Lower leg skin (tissue), 4 donors: ENCODE measurements at regions not wholly inside any gene's neighbourhood (a gene's known extent, or its start where the extent isn't known, plus 50 kb on each side); places are given as distances from the start of the nearest gene placed in this dataset.

Experiments
- DNase-seq, 2 donors: peaks; one replicate each; pipeline ENCODE4 v3.0.0-alpha.2; 2019; ENCODE audit warnings: low spot score in 2 of 2
- H3K4me3 ChIP-seq: fragments of 200-600 bp; sonication (generic); 2 replicates; pipeline ENCODE4 v1.5.1; 2017; ENCODE audit warnings: mild to moderate bottlenecking, low read depth; ENCODE audit not compliant: poor library complexity, severe bottlenecking
- POLR2A ChIP-seq, 2 donors: fragments of 450-650 bp; IDR thresholded peaks; one replicate each; pipeline ENCODE4 v1.6.1; 2016 to 2017; ENCODE audit warnings: antibody characterized with exemption in 2 of 2, mild to moderate bottlenecking in 1 of 2, moderate library complexity in 1 of 2
- WGBS, 2 donors: methylation state at CpG; one replicate each; pipeline ENCODE4 v1.1.5; 2018; 5-methylcytosine and 5-hydroxymethylcytosine counted together
- intact Hi-C: fragments of 100-400 bp; cut with DNase I; formaldehyde crosslinking; loops from one replicate; pipeline ENCODE4 v1.15.0; 2023; ENCODE audit warnings: low total_unique reads
- TF ChIP-seq, protein P1 (sequence below), 3 donors: fragments of 450-650 bp; IDR thresholded peaks; one replicate each; pipeline ENCODE4 v1.5.1; 2016; ENCODE audit warnings: antibody characterized with exemption in 3 of 3, mild to moderate bottlenecking in 3 of 3, moderate library complexity in 2 of 3

GRCh38 chr6:43879722-43880121 lies 109.7 kb downstream of the VEGFA start:
- WGBS, 2 donors = 40 to 50% methylated on average over 4 of the region's 4 CpGs
- H3K4me3 ChIP-seq = no peak overlapping the region
- no peak for DNase-seq
- TF ChIP-seq, protein P1, sequence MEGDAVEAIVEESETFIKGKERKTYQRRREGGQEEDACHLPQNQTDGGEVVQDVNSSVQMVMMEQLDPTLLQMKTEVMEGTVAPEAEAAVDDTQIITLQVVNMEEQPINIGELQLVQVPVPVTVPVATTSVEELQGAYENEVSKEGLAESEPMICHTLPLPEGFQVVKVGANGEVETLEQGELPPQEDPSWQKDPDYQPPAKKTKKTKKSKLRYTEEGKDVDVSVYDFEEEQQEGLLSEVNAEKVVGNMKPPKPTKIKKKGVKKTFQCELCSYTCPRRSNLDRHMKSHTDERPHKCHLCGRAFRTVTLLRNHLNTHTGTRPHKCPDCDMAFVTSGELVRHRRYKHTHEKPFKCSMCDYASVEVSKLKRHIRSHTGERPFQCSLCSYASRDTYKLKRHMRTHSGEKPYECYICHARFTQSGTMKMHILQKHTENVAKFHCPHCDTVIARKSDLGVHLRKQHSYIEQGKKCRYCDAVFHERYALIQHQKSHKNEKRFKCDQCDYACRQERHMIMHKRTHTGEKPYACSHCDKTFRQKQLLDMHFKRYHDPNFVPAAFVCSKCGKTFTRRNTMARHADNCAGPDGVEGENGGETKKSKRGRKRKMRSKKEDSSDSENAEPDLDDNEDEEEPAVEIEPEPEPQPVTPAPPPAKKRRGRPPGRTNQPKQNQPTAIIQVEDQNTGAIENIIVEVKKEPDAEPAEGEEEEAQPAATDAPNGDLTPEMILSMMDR (IDR thresholded peaks at IDR 0.05) = no peak
- TF ChIP-seq POLR2A (IDR thresholded peaks at IDR 0.05) = no peak
- intact Hi-C loops = no loop called here

DNA sequence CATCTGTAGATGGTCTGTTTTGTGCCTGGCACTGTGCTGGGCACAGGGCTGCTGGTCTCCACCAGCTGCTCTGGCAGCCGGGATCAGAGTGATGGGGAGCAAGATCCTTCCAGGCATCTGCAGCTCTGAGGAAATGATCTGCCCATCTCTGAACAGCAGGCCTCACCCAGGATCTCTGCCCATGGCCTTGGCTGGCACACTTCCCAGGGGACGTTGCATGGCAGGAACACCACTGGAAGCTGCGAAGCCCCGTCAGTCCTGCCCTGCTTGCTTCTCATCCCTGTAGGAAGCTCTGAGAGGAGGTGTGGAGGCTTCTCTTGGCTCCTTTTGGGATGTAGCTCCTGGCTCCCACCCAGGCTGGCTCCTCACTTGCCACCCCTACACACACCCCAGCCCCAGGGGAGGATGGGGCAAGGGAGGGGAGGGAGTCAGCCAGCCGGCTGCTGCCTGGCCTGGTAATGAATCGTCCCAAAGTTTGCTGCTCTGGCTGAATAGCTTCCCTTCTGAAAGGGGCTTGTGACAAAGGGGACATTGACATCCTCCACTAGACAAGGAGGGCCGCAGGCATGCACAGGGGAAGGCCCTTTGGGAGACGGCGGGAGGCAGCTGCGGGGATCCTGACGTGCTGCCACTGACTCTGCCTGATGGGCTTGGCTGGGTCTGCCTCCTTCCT lies 108.9 kb downstream of the VEGFA start:
- 39 to 49% methylated on average over 8 to 10 of the region's 11 CpGs for WGBS, 2 donors
- DNase-seq = no peak
- TF ChIP-seq, protein P1 (IDR thresholded peaks at IDR 0.05) = no peak
- no peak for TF ChIP-seq POLR2A (IDR thresholded peaks at IDR 0.05)

DNA sequence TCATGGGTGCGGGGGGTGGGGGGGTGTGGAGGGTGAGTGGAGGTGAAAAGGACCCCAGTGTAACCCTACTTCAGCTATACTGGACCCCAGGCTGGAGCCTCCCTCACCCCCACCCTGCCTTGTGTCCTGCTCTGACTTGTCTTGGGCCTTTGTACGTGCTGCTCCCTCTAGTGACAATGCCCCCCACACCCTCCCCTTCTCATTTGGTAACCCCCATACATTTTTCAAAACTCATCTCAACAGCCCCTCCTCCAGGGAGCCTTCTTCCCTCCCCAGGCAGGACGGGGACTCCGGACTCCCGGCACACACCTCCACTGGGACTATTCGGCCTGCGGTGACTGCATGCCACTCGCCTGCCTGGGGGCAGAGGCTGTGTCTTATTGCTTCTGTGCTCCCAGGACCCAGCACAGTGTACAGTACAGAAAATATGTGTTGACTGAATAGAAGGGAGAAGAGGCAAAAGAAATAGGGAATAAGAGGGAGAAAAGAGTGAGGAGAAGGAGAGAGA lies 108.2 kb downstream of the VEGFA start:
- intact Hi-C loops = no loop called here
- DNase-seq = no peak
- no peak overlapping the region for H3K4me3 ChIP-seq
- 83 to 84% methylated on average over 8 of the region's 8 CpGs for WGBS, 2 donors
- no peak for TF ChIP-seq POLR2A (IDR thresholded peaks at IDR 0.05)
- TF ChIP-seq, protein P1 (IDR thresholded peaks at IDR 0.05) = no peak

More for the DNA sequence above, 108.9 kb downstream of the VEGFA start:
- H3K4me3 ChIP-seq = no peak overlapping the region
- intact Hi-C loops = no loop called here

DNA sequence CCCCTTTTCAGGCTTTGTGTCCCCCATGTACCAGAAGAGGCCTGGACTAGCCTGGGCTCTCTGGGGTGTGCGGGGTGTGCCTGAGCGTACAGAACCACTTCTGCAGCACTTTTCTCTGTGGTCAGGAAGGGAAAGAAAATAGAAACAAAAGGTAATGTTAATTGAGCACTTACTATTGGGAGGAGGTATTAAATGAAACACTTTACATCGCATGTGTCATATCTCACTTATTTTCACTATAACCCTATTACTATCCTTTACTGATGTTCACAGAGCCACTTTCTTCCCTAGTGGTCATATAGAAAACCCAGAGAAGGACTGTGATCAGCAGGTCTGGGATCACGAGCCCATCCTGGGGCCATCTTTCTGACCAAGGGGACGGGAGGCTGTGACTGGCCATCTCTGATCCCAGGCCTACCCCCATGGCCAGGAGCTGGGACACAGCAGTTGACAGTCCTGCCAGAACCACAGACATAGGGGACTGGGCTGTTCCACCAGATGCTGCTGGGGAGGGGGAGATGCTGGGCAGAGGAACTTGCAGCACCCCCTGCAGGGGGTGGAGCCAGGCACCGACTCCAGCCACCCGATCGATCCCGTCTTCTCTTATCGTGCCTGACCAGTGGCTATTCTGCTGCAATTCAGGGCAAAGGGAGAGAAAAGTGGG lies 107.6 kb downstream of the VEGFA start:
- WGBS, 2 donors = 91 to 96% methylated on average over 10 of the region's 10 CpGs

DNA sequence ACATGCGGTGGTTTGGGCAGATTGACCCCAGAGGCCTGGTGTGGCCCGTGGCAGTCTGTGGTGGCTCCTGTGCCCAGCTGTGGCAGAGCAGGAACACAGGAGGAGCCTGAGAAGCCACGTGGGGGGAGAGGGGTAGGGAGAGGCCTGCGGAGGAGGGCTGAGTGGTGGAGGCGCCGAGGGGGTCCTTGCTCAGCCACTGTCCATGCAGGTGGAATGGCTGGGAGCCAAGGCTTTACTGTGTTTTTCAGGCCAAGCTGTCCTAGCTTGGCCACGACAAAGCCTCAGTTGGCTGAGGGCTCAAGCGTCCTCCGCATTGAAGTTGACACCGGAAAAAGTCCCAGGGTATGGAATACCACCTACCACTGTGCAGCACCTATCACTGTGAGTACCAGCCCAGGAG lies 107.0 kb downstream of the VEGFA start:
- no peak for DNase-seq
- WGBS, 2 donors = 87 to 92% methylated on average over 10 of the region's 10 CpGs
- intact Hi-C loops = no loop called here
- H3K4me3 ChIP-seq = no peak overlapping the region
- TF ChIP-seq, protein P1 (IDR thresholded peaks at IDR 0.05) = no peak
- TF ChIP-seq POLR2A (IDR thresholded peaks at IDR 0.05) = no peak

More for the DNA sequence above, 107.6 kb downstream of the VEGFA start:
- no peak for DNase-seq
- no peak overlapping the region for H3K4me3 ChIP-seq
- no peak for TF ChIP-seq POLR2A (IDR thresholded peaks at IDR 0.05)
- TF ChIP-seq, protein P1 (IDR thresholded peaks at IDR 0.05) = no peak
- intact Hi-C loops = no loop called here
